ENCODE measurements at regions not wholly inside any gene's neighbourhood (a gene's known extent, or its start where the extent isn't known, plus 50 kb on each side); places are given as distances from the start of the nearest gene placed in this dataset.

DNA sequence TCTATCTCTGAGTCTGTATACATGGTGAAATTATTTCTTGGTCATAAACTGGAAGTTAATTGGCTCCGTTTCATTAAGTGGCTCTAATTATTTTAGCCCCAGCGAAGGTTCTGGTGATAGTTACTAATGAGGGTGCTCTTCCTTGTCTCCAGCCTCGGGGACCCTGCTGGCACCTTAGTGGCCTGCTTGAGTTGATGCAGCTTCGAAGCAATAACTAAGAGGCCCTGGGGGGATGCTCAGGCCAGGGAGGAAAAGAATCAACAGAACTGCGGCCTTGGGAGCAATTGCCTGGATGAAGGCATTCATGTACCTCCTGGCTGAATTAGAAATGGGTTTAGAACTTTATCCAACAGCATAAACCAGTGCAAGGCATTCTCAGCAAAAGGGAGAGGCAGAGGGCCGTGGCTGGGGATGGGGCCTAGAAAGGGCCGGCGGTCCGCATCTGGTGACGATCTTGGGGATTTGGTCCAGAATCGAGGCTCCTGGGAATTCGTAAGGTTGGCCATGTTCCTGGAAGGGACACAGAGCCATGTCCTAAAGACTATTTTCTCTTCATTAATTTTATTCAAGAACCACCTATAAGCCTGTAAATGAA lies 100.0 kb upstream of the AJAP1 start:
- DNase-seq: no peak

DNA sequence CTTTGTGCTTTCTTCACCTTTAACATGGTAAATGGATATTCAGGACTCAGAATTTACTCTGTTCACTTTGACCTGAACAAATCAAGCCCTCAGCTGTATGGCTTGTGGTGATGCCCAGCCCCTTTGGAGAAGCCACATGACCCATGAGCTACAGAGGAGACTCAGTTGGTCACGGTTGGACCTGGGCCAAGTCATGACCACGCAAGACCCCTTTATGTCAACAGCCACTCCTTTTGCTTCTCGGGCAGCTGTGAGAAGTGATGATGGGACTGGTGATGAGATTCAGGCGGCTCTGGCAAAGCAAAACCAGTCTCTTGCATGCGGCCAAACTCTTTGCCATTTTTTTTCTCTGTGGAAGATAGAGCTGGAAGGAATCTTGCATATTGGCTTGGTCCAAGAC lies 96.5 kb upstream of the AJAP1 start:
- DNase-seq: no peak

DNA sequence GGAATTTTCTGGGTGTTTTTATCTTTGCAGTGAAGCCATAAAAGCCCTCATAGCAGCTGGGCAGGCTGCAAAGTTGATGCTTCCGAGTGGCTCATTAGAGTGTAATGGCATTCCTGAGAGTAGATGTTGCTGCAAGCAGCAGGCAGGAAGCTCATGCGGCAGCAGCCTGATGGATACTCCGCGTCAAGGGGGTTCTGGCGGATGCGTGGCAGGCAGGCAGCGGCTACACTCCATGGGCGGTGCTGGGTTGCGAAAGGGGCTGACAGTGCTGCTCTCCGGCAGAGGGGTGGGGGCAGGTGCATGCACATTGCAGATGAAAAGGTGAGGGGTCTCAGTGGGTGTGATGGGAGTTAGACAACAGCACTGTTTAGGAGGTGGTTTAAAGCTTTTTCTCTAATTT lies 93.2 kb upstream of the AJAP1 start:
- no peak for DNase-seq

DNA sequence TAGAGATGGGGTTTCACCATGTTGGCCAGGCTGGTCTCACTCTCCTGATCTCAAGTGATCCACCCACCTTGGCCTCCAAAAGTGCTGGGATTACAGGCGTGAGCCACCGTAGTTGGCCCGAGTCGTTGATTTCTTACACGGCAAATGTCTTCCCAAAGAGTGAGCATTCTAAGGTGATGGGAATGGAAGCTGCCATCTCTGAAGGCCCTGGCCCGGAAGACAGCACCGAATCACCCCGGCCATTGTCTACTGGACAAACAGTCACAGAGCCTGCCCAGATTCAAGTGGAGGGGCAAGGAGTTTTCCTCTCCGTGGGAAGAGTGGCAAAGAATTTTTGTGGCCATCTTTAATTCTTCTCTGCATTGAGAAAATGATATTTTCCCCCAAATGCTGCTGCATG lies 92.1 kb upstream of the AJAP1 start:
- no peak for DNase-seq

DNA sequence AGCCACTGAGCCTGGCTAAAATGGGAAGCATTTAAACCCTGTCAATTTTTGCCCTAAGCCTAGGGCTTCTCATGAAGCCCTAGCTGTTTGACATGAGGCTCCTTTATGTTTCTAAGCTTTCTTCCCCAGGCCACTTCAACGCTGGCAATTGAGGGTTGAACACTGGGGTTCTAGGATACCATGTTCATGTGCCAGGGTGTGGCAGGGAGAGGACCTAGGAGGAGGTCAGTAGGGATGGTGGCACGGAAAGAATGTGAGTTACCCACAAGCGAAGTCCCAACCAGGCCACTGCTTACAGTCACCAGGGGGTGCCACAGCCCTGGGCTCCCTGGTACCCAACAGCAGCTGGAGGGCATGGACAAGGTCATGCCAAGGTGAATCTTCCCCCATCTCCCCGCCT lies 90.8 kb upstream of the AJAP1 start:
- no peak for DNase-seq

DNA sequence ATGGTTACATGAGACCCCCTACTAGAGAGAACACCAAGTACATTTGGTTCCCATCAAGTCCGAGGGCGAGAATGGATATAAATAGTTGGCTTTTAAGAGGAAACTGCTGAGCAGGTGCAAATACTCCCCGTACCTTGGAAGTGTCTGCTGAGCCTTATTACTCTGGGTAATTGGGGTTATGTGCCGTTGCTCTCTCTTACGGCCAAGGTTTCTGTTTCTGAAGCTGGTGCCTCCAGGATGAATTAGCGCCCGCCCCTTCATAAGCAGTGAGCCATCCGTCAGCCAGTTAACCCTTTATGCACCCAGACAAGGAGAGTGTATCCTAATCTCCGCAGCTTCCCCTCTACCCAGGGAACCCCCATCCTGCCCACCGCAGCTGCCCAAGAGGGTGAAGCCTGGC lies 90.4 kb upstream of the AJAP1 start:
- no peak for DNase-seq

DNA sequence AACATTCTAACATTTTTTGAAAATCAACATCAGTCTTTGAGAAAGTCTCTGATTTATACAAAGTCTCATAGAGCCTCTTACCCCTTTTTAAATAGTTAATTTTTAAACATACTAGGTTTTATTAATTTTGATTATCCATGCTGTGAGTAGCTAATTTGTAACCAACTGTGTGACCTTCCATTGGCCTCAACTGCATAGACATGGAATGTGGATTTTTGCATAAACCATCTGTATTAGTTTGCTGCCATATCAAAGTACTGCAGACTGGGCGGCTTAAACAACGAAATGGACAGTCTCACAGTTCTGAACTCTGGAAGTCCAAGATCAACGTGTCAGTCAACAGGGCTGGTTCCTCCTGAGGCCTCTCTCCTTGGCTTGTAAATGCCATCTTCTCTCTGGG lies 89.2 kb upstream of the AJAP1 start:
- DNase-seq: no peak

DNA sequence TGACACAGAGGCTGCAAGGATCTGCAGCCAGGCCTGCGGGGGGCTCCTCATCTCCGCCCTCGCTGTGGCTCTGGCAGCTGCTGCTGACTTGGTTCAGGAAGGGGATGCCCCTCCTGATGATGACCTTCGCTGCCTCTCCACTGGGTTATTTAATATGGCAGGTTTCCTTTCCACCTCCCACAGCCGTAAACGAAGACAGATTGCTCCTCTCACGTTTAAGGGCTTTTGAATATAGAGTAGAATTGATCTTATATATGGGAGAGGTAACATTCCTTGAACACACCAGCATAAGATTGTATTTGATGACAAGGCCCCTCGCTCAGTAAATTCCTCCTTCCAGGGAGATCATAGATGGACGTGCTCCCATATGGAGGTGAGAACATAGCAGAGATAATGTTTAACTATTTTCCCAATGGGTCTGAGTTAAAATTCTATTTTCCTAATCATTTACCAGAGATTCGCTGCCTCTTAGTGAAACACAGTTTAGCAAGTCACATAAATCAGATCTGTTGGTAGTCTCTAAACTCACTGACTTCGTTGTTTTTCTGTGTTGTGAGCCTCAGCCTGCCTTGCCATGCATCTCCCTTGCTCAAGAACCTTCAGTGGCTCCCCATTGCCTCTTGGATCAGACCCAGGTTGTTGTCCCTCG lies 88.5 kb upstream of the AJAP1 start:
- no peak for DNase-seq

DNA sequence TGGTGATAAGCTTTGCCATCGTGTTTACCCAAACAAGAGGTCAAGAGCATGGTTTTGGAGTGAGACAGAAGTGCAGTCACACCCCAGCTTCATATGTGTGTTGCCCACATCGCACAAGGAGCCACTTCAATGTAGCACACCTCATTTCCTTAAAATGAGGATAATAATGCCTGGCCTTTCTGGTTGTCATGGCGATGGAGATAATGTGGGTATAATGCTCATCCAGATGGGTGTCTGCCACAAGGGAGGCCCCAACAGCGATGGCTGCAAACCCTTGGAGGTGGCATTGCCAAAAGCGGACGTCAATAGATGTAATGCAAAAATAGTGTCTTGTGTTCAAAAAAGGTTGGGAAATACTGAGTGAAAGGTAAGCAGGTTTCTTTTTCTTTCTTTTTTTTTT lies 83.1 kb upstream of the AJAP1 start:
- no peak for DNase-seq

DNA sequence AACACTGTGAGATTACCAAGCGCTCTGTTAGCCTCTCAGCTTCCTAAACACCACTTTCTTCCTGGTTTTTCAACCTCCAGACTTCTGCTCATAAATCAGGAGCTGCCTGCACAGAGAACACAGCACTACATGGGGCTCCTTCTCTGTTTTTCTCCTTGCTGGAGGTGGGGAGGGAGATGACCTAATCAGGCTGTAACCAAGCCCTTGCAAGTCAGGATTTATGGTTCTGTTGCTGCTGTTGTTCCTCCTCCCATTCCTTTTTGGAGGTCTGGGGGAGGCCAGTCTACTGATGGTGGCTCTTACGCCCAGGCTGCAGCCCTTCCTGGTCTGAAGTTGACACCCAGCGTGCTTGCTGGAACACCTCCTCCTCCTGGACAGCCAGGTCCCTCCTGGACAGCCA lies 80.9 kb upstream of the AJAP1 start:
- no peak for DNase-seq

DNA sequence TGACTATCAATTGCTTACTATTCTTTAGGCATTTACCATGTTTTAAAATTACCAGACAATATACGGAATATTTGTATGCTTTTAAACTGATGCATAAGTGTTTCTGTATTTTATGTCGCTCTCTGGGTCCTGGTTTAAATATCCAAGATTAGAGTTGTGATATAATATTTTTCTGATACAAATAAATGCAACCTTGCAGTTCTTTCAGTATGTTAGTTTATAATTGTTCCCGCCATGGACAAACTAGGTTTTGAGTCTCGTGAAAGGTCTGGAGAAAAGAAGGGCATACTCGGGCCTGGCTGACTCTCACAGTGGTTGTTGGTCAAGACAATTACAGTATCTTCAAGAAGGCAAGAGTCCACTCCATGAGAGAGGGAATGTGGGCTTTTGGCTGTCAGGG lies 72.6 kb upstream of the AJAP1 start:
- DNase-seq: no peak

DNA sequence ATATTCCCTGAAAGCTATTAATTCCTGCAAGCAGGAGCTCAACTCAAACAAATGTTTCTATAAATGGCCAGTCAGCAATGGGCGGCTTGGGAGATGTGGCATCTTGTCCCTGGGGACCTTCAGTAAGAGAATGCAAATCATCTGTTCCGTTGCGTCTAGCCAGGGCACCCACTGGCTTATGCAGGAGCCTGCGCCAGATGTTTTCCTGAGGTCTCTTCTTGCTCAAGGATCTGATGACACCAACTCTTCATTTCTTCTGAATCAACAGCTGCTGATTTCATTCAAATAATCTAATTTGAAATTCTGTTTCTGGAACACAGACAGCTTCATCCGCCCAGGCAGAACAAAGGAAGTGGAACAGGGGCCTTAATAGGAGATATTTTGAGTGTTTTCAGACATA lies 70.0 kb upstream of the AJAP1 start:
- DNase-seq: no peak

DNA sequence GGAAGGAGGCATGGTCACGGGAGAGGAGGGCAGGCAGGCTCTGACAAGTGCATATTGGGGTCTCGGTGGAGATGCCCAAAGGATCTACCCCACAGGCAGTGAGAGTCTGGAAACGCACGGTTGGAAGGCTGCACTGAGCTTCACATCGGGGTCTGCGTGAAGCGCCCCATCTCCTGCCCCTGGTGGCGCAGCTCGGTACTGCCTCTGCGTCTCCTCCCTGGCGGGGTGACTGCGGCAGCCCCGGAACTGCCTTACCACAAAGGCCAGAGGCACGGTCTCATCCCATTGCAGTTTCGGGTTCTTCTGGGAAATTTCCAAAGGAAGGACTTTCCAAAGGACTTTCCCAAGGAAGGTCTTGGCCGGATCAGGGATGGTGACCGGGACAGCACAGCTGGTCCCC lies 69.2 kb upstream of the AJAP1 start:
- peak; percentile 28 for DNase-seq

DNA sequence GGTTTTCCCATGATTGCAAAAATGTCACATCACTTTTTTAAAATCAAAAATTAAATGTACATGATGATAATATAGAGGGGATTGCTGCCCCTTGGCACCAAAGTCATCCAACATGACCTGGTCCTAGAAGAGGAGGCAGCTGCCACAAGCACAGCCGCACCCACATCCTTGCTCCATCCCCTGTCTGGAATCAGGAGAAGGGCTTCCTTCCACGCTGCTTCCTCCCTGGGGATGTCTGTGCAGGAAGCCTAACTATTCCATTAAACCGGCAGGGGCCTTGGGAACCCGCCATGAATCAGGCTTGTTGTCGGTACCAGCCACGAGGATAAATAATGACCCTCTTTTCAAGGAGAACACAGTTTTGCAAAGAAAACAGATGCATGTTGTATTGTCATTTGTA lies 68.7 kb upstream of the AJAP1 start:
- DNase-seq: no peak

DNA sequence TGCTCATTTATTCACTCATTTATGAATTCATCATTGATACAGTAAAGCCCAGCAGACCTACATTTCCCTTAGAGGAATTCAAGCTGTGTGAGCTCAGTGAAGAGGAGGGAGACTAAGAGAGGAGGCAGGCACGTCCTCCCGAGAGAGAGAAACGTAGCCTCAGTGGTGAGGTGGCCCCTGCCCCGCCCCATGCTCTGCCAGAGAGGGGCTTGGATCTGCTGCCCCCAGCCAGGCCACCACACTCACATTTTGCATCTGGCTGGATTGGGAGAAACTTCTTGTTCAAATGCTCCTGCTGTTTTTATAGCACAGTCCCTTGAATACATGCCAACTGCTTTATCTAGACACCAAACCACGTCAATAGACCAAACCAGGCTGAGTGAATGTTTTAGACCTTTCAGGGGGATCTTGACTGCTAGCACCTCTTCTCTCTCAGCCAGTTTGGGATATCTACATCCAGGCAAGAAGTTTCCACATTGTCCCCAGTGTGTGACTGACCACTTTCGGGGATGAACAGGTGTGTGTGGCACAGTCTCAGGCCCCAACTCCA lies 67.7 kb upstream of the AJAP1 start:
- DNase-seq: no peak

DNA sequence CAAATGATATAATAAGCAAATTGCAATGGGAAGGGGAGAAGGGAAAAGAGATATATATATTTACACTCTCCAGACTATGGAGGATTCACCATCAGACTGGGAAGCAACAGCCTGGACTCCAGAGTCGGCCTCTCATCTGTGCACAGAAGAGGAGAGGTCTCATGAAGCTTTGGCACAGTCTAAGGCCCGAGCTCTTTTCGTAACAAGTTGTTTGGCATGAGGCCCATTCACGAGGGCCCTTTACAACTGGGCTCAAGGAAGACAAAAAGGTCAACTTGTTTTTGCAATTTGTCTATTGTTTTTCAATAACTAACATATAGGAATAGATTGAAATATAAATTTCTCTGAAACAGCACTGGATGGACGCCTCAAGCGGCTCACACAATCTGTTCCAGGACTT lies 66.7 kb upstream of the AJAP1 start:
- DNase-seq: no peak

DNA sequence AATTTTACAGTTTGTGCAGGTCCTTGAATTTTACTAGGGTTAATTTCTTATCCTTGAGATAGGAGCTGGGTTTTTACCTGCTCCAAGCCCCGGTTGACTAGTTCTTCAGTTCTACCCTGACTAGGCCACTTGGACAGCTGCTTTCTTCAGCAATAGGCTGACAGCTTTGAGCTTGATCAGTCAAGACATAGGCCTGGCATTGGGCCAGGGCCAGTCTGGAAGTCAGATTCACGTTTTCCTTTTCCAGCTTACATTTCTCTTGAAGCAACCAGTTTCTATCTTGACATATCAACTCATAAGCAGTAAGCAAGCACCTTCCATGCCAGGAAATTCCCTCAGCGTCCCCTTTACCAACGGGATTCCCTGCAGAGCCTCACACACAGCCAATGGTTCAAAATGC lies 63.7 kb upstream of the AJAP1 start:
- no peak for DNase-seq

DNA sequence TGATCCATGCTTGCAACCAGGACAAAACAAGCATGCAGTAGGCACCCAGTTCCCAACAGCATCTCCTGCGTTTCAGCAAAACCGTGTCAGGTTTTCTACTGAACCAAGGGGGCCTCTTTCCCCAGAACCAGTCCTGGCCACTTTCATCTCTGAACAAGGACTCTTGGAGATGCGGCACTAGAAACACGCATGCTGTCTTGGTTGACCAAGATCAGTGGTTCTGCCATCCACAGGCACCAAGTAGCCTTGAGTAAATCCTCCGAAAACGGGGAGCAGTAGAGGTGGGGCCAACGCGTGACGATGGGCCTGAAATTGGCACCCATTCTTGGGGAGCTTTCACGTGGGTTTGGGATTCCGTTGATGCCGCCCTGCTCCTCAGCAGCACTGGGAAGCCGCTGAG lies 62.5 kb upstream of the AJAP1 start:
- no peak for DNase-seq

DNA sequence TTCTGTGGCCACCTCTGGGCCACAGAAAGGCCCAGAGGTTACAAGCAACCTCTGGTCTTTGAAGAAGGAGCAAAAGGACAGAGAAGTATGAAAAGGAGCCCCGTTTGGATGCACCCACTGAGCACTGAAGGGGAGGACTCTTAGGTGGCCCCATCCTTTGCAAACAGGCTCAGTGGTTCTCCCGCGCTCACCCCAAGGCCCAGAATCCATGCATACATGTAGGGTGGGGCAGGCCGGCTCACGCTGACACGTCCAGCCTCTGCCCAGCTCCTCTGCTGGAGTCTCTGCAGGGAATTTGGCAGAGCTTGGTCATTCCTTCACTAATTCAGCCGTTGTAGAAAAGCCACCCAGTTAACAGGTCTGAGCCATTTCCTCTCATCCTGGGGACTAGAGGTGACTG lies 61.3 kb upstream of the AJAP1 start:
- no peak for DNase-seq

DNA sequence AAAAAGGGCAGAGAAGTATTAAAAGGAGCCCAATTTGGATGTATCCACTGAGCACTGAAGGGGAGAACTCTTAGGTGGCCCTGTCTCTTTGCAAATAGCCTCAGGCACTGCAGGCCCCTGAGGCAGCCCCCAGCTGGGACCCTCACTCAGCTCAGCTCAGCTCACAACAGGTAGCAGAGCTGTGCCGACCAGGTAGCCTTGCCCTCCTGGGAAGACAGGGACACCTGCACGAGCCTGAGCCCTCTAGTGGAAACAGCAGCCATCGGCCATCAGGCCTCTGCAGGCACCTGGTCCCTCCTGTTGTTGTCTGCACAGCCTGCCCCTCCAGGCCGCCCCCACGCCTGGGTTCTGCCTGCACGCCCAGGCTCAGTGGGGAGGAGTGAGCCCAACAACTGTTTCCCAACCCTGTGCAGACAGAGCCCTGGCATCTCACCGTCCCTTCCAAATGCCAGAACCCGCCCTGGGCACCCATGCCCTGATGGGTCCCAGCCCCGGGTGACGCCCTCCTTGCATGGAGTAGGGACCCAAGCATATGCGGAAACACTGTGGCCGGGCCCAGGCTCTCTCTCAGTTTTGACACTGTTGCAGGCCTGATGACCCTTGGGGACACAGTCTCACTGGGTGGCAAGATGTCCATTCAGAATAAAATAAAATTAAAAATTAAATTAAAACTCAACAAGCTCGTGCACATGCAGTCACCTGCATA lies 60.0 kb upstream of the AJAP1 start:
- DNase-seq: no peak

DNA sequence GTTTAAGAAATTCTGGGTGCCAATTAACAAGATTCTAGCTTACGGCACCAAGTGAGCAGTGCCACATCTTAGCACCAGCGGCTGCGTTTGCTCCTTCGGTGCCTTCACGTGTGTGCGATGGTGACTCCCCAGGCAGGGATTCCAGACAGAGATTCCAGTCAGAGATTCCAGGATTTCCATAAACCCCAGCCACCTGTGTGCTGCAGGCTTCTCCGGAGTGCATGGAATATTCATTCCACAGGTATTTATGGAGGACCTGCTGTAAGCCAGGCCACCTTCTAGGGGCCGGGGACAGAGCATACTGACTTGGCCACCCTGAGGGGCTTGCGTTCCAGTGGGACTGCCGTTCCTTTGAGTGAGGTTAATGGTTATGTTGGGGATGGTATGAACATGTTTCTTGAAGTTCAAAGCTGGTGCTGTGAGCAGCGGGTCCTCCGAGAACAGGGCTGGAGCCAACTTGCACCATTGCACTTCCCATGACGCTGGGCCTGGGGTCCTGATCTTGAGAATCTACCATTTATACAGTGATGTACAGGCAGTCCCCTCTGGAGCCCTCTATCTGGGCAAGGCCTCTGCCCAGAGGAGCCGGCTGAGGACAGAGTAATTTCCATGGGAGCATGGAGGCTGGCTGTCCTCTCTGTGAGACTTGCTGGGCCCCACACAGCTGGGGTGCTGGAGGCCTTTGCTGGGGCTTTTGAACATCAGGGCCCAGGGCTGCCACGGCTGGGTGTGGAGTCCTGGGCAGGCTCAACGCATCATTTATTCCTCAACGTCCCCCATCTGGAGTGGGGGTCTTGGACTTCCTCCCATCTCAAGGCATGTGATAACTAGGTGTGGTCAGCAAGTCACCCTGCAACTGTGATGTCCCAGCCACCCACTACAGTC lies 58.8 kb upstream of the AJAP1 start:
- no peak for DNase-seq

DNA sequence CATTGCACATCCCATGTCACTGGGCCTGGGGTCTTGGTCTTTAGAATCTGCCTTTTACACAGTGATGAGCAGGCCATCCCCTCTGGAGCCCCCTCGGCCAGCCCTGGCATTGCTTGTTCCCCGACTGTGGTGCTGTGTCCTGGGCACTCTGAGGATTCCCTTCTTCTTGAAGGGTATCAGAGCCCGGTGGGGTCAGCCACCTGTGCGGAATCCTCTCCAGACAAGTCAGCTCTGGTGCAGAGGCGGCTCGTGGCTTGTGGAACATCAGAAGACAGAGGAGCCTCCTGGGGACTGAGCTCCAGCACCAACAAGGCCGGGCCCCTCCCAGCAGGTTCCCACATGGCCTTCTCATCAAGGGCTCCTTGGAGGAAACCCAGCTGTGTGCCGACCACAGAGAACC lies 57.9 kb upstream of the AJAP1 start:
- no peak for DNase-seq

DNA sequence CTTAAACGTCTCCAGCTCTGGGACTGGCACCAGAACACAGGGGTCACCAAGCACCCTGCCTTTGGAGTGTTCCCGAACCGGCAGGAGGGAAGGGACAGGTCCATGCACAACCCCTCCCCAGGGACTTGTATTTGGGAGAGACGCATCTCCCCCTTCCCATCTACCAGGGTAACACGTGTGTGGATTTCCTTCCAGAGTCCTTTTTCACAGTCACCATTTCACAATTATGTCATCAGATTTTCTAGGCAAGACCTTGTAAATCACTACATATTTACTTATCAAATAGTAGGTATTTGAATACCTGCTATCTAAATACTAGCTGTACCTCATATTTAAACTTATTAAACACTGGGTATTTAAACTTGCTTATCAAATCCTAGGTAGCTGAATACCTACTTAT lies 57.4 kb upstream of the AJAP1 start:
- no peak for DNase-seq

DNA sequence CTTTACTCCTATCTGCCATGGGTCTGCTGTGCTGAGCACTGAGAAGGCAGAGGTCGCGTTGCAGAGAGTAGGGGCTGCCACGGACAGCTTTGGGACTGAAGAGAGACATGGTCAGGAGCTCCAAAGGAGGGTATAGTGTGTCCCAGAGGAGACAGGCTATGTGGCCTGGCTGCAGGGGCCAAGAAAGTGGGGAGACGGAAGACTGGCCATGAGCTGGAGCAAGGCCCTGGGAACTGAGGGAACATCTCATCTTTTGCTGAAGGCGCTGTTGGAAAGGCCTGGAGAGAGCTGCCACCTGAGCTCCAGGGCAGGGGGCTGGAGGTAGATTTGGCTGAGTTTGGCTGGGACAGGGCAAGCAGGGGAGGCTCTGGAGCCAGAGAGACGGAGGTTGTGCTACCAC lies 55.8 kb upstream of the AJAP1 start:
- DNase-seq: no peak

All from activated naive CD4-positive, alpha-beta T cell treated with Interleukin-2 at 50 U/mL for 16 hours (primary cell).